ENCODE measurements at regions not wholly inside any gene's neighbourhood (a gene's known extent, or its start where the extent isn't known, plus 50 kb on each side); places are given as distances from the start of the nearest gene placed in this dataset.
A peak's percentile ranks its signal among the peaks of the same experiment; 100 is the strongest.

DNA sequence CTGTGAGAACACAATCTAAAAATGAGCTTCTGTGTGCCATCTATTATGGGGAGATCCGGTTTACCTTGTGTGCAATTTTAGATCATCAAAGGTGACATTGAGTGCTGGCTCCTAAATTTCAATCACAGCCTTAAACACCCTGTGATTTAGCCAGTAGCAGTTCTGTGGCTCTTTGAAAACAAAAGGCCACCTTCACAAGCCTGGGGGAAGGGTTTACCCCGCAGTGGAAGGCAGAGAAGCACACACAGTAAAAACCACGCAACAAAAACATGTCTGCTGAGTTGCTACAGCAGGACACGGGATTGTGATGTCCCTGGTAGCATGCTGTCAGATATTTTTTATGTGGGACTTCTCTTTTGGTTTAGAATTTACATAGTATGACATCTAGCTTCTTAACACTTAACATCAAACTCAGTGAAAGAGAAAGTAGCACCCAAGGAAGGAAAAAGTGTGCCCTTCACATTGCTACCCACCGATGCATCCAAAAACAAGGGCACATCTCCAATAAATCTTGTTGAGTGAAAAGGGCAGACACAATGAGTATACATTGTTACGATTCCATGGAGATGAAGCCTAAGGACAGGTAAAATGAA lies 56.1 kb upstream of the RNF152 start:
- no peak for DNase-seq (ENCODE audit: low spot score in 2 of 2)
- Histone ChIP-seq H3K4me1 (peaks cover 0 to 27% of the 10 kb centered on the region in 2 donors), H3K9me3 (no peaks in the 10 kb centered on the region), H3K36me3 (no peaks in the 10 kb centered on the region), H3K4me3 (no peak overlapping the region), H3K27me3 (no peaks in the 10 kb centered on the region), H3K27ac (peak overlapping the region in 1 of 2 donors; percentile 7)
- intact Hi-C loops (cut with DNase I): loop anchor here (2.0 to 5.0 kb wide), 4 partner anchors 16 to 212 kb away; no protein-coding TSS in a partner anchor
- TF ChIP-seq, protein P1, sequence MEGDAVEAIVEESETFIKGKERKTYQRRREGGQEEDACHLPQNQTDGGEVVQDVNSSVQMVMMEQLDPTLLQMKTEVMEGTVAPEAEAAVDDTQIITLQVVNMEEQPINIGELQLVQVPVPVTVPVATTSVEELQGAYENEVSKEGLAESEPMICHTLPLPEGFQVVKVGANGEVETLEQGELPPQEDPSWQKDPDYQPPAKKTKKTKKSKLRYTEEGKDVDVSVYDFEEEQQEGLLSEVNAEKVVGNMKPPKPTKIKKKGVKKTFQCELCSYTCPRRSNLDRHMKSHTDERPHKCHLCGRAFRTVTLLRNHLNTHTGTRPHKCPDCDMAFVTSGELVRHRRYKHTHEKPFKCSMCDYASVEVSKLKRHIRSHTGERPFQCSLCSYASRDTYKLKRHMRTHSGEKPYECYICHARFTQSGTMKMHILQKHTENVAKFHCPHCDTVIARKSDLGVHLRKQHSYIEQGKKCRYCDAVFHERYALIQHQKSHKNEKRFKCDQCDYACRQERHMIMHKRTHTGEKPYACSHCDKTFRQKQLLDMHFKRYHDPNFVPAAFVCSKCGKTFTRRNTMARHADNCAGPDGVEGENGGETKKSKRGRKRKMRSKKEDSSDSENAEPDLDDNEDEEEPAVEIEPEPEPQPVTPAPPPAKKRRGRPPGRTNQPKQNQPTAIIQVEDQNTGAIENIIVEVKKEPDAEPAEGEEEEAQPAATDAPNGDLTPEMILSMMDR (IDR thresholded peaks at IDR 0.05): no peak

DNA sequence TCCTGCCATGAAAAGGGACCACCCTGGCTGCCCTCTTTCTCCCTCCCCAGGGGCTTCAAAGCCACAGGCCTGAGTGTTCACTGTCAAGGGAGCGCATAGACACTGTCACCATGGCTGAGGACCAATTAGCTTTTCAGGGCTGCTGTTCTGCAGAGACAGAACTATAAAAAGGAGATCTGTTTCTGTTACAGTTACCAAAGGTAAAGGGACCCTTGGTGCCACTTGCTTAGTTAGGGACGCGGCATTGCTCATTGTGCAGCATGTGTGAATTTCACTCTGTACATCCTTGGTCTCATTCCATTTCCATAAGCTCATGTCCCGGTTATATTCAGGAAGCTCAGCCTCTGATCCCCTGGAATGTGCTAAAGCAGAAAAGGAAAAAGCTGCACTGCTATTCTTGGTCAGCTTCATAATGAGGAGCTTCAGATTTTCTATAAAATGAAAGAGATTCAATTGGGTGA lies 55.5 kb upstream of the RNF152 start:
- DNase-seq (ENCODE audit: low spot score in 2 of 2): no peak
- TF ChIP-seq, protein P1 (IDR thresholded peaks at IDR 0.05): no peak

DNA sequence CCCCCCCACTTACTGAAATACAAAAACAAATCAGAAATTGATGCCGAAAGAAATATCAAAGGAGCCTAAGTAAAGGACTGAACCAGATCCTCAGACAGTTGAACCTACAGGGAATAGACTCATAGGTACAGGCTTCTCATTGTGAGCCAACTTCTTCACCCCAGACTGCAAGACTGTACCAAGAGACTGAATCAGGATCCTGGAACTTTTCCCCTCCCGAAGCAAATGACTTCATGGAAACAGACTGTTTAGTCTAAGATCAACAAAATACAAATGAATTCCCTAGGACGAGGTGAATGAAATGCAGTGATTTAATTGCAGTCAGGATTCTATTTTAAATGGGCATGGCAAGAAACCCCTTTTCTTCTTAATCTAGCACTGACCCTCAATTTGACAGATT lies 53.6 kb upstream of the RNF152 start:
- intact Hi-C loops (cut with DNase I): loop anchor here (5.0 kb wide), 2 partner anchors 51 to 209 kb away; no protein-coding TSS in a partner anchor

More for the DNA sequence above, 55.5 kb upstream of the RNF152 start:
- Histone ChIP-seq H3K9me3 (no peaks in the 10 kb centered on the region), H3K36me3 (no peaks in the 10 kb centered on the region), H3K27ac (peak overlapping the region in 1 of 2 donors; percentile 7), H3K4me3 (no peak overlapping the region), H3K27me3 (no peaks in the 10 kb centered on the region), H3K4me1 (peaks cover 0 to 27% of the 10 kb centered on the region in 2 donors)
- intact Hi-C loops (cut with DNase I): loop anchor here (2.0 to 5.0 kb wide), 4 partner anchors 16 to 211 kb away; no protein-coding TSS in a partner anchor

DNA sequence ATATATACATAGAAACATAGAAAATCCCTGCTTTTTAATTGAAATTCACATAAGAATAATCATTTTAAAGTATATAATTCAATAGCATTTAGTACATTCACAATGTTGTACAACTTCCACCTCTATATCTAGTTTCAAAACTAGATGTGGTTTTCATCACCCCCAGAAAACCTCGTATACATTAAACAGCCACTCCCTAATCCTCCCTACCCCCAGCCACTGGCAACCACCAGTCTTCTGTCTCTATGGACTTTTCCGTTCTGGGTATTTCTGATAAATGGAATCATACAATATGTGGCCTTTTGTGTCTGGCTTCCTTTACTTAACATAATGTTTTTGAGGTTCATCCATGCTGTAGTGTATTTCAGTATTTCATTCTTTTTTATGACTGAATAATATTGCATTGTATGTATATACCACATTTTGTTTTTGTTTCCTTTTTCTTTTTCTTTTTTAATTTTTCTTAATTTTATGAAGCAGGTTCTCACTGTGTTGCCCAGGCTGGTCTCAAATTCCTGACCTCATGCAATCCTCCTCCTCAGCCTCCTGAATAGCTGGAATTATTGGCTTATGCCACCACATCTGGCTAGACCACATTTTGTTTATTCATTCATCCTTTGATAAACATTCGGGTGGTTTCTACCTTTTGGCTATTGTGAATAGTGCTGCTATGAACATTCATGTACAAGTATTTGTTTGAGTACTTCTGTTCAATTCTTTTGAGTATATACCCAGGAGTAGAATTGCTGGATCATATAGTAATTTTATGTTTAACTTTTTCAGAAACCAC lies 50.6 kb upstream of the RNF152 start:
- intact Hi-C loops (cut with DNase I): no loop called here
- Histone ChIP-seq H3K27me3 (no peaks in the 10 kb centered on the region), H3K36me3 (no peaks in the 10 kb centered on the region), H3K4me1 (peaks cover 0 to 10% of the 10 kb centered on the region in 2 donors), H3K9me3 (no peaks in the 10 kb centered on the region), H3K27ac (no peak overlapping the region), H3K4me3 (no peak overlapping the region)
- TF ChIP-seq, protein P1 (IDR thresholded peaks at IDR 0.05): no peak
- DNase-seq (ENCODE audit: low spot score in 2 of 2): no peak

More for the DNA sequence above, 53.6 kb upstream of the RNF152 start:
- Histone ChIP-seq H3K4me3 (no peak overlapping the region), H3K4me1 (peaks cover 0 to 26% of the 10 kb centered on the region in 2 donors), H3K27me3 (no peaks in the 10 kb centered on the region), H3K9me3 (no peaks in the 10 kb centered on the region), H3K27ac (no peak overlapping the region), H3K36me3 (no peaks in the 10 kb centered on the region)
- TF ChIP-seq, protein P1 (IDR thresholded peaks at IDR 0.05): no peak
- DNase-seq (ENCODE audit: low spot score in 2 of 2): no peak

All from ascending aorta (tissue), 2 donors.